D721Med (cell line): ENCODE measurements at regions not wholly inside any gene's neighbourhood (a gene's known extent, or its start where the extent isn't known, plus 50 kb on each side); places are given as distances from the start of the nearest gene placed in this dataset.

Experiments used
- DNase-seq: peaks from one replicate; pipeline ENCODE4 v3.0.0; 2011; ENCODE audit warnings: low spot score; ENCODE audit not compliant: insufficient read length
- FAIRE-seq: peaks from 2 replicates; lab custom pipeline; 2011; peaks lifted over from hg19 to GRCh38; lab: Jason Lieb, UNC
- TF ChIP-seq, protein P1 (sequence below): IDR thresholded peaks from 2 replicates; pipeline ENCODE4 v1.5.1; 2012; ENCODE audit warnings: mild to moderate bottlenecking, control low read depth; ENCODE audit not compliant: insufficient read depth; ENCODE audit errors: missing control alignments

DNA sequence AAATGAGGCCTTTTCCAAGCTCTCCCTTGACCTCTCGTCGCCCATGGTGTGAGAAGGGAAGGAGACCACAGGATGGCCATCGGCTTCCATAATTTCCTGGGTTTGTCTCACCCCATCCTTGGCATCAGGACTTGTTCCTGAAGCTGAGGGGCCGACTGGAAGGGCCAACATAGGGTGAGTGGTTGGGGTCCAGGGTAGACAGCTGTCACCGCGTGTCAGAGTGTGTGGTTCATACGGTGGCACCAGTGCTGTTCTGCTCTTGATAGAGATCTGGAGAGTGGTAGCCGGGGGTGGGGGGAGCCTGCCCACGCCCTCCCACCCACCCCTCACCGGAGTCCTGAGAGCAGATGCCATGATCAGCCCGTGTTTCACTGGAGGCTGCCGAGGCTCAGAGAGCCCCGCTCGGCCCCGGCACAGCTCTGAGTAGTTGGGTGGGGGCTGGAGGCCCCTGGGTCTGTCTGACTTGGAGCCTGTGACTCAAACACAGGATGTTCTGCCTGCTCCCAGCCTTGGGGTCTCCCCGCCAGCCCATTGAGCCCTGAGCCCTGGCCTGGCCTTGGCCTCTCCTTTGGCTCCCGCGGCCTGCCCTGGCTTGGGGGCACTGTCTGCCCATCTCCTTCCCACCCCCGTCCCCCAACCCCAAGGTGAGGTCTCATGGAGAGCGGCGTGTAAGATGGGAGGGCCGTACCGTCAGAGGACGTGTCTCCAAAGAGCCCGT, 53.1 kb upstream of the IER5L start:
- TF ChIP-seq, protein P1, sequence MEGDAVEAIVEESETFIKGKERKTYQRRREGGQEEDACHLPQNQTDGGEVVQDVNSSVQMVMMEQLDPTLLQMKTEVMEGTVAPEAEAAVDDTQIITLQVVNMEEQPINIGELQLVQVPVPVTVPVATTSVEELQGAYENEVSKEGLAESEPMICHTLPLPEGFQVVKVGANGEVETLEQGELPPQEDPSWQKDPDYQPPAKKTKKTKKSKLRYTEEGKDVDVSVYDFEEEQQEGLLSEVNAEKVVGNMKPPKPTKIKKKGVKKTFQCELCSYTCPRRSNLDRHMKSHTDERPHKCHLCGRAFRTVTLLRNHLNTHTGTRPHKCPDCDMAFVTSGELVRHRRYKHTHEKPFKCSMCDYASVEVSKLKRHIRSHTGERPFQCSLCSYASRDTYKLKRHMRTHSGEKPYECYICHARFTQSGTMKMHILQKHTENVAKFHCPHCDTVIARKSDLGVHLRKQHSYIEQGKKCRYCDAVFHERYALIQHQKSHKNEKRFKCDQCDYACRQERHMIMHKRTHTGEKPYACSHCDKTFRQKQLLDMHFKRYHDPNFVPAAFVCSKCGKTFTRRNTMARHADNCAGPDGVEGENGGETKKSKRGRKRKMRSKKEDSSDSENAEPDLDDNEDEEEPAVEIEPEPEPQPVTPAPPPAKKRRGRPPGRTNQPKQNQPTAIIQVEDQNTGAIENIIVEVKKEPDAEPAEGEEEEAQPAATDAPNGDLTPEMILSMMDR: no peak
- FAIRE-seq: no peak
- no peak for DNase-seq

DNA sequence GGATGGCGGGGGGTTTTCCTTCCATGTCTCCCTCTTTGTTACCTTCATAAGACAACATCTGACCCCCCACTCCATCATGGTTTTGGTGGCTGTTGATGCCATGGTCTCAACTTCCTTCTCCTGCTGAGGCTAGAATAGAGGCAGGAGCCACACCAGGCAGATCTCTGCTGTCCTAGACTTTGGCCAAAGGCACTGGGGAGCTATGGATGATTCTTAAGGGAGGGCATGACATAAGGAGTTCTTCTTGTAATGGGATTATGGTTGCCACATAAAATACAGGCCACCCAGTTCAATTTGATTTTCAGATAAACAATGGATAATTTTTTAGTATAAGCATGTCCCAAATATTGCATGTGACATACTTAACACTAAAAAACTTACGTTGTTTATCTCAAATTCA, 52.2 kb upstream of the IER5L start:
- TF ChIP-seq, protein P1: no peak
- no peak for DNase-seq
- FAIRE-seq: no peak
